ENCODE measurements at regions not wholly inside any gene's neighbourhood (a gene's known extent, or its start where the extent isn't known, plus 50 kb on each side); places are given as distances from the start of the nearest gene placed in this dataset.

DNA sequence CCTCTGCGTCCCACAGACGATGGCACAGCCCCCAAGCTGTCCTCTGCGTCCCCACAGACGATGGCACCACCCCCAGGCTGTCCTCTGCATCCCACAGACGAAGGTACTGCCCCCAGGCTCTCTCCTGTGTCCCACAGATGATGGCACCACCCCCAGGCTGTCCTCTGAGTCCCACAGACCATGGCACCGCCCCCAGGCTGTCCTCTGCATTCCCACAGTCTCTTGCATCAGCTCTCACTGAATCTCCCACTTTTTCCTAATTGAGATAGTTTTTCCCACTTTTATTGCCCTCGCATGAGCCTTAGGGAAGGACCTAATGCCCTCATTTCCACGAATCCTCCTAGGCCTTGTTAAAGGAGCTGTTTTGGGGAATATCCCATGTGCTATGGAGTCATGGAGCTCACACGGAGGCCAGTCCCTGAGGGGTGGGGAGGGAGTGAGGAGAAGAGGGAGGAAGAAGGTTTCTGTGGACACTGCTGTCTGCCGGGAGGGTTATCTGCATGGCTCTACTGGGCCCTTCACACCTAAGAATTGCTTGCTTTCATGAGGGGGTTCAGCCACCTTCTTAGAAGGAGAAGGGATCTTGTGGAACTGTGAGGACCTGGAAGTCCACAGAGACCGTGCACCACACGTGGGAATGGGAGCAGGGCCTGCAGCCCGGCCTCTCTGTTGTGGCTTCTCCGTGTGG lies 58.2 kb upstream of the PTCH1 start:
- TF ChIP-seq, protein P1, sequence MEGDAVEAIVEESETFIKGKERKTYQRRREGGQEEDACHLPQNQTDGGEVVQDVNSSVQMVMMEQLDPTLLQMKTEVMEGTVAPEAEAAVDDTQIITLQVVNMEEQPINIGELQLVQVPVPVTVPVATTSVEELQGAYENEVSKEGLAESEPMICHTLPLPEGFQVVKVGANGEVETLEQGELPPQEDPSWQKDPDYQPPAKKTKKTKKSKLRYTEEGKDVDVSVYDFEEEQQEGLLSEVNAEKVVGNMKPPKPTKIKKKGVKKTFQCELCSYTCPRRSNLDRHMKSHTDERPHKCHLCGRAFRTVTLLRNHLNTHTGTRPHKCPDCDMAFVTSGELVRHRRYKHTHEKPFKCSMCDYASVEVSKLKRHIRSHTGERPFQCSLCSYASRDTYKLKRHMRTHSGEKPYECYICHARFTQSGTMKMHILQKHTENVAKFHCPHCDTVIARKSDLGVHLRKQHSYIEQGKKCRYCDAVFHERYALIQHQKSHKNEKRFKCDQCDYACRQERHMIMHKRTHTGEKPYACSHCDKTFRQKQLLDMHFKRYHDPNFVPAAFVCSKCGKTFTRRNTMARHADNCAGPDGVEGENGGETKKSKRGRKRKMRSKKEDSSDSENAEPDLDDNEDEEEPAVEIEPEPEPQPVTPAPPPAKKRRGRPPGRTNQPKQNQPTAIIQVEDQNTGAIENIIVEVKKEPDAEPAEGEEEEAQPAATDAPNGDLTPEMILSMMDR (IDR thresholded peaks at IDR 0.05): no peak
- TF ChIP-seq POLR2A (IDR thresholded peaks at IDR 0.05): no peak
- TF ChIP-seq EP300 (IDR thresholded peaks at IDR 0.05): no peak
